Nephron progenitor cell (in vitro differentiated cells): ENCODE measurements at regions not wholly inside any gene's neighbourhood (a gene's known extent, or its start where the extent isn't known, plus 50 kb on each side); places are given as distances from the start of the nearest gene placed in this dataset.

ENCODE experiments used
- DNase-seq: peaks from one replicate; pipeline ENCODE4 v3.0.0; 2021
- H3K27ac Mint-ChIP-seq: 2 replicates; pipeline ENCODE4 v1.8.0; 2021; ENCODE audit warnings: mild to moderate bottlenecking, moderate library complexity, mixed read lengths
- H3K27me3 Mint-ChIP-seq: 2 replicates; pipeline ENCODE4 v1.8.0; 2021; ENCODE audit warnings: mild to moderate bottlenecking, low read depth, mixed read lengths; ENCODE audit not compliant: poor library complexity
- H3K36me3 Mint-ChIP-seq: 2 replicates; pipeline ENCODE4 v1.8.0; 2021; ENCODE audit warnings: low read depth, mixed read lengths
- H3K4me1 Mint-ChIP-seq: 2 replicates; pipeline ENCODE4 v1.8.0; 2021; ENCODE audit warnings: mixed read lengths
- H3K4me3 Mint-ChIP-seq: 2 replicates; pipeline ENCODE4 v1.8.0; 2021; ENCODE audit warnings: mild to moderate bottlenecking, moderate library complexity, mixed read lengths
- H3K9me3 Mint-ChIP-seq: 2 replicates; pipeline ENCODE4 v1.8.0; 2021; ENCODE audit warnings: mild to moderate bottlenecking, moderate library complexity, mixed read lengths
- TF ChIP-seq, protein P1 (sequence below): fragments of 200-600 bp; sonication (generic); IDR thresholded peaks from 2 replicates; pipeline ENCODE4 v1.5.0; 2021; ENCODE audit warnings: antibody characterized with exemption

DNA sequence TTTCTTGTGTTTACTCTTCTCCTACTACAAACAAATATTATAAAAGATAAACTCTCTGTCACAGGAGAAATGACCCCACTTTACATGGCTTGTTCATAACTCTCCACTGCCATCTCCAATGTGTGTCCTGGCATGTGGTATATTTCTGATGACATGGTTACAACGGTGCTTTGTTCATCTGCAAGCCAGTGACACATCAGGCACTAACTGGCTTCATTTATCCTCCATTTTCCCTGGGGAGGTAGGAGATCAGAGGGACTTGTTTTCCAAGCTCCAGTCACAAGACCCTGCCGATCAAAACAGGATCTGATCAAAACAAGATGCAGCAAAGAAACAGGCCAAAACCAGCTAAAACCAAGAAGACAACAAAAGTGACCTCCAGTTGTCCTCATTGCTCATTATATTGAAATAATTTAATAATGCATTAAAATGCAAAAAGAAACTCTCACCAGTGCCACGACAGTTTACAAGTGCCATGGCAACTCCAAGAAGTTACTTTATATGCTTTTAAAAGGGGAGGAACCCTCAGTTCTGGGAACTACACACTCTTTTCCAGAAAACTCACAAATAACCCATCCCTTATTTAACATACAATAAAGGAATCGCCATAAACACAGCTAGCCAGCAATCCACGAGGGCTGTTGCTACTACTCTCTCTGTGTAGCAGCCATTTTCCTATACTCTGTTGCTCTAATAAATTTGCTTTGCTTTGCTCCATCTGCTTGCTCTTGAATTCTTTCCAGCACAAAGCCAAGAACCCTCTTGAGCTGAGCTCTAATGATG lies 224.2 kb downstream of the XPNPEP1 start:
- no peaks in the 10 kb centered on the region for H3K9me3 Mint-ChIP-seq
- no peak overlapping the region for H3K27ac Mint-ChIP-seq
- H3K27me3 Mint-ChIP-seq: peaks cover 17% of the 10 kb centered on the region
- H3K4me1 Mint-ChIP-seq: no peaks in the 10 kb centered on the region
- no peaks in the 10 kb centered on the region for H3K36me3 Mint-ChIP-seq
- TF ChIP-seq, protein P1, sequence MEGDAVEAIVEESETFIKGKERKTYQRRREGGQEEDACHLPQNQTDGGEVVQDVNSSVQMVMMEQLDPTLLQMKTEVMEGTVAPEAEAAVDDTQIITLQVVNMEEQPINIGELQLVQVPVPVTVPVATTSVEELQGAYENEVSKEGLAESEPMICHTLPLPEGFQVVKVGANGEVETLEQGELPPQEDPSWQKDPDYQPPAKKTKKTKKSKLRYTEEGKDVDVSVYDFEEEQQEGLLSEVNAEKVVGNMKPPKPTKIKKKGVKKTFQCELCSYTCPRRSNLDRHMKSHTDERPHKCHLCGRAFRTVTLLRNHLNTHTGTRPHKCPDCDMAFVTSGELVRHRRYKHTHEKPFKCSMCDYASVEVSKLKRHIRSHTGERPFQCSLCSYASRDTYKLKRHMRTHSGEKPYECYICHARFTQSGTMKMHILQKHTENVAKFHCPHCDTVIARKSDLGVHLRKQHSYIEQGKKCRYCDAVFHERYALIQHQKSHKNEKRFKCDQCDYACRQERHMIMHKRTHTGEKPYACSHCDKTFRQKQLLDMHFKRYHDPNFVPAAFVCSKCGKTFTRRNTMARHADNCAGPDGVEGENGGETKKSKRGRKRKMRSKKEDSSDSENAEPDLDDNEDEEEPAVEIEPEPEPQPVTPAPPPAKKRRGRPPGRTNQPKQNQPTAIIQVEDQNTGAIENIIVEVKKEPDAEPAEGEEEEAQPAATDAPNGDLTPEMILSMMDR: no peak
- DNase-seq: no peak
- H3K4me3 Mint-ChIP-seq: no peak overlapping the region

DNA sequence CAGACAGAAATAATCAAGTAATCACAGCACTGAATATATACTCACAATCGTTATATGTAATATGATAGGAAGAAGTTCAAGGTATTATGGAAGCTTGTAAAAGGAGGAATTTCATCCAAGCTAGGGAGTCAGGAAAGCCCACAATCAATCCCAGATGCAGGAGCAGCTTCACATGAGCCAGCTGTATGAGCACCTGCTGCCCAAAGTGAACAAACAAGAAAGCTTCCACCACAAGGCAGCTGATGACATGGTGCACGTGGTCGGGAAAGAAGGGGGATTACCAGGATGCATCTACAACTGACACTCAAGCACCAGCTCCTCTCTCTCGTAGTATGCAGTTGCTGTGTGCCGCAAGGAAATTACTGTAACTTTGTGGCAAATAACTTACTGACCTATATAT lies 225.2 kb downstream of the XPNPEP1 start:
- TF ChIP-seq, protein P1: no peak
- peaks cover 17% of the 10 kb centered on the region for H3K27me3 Mint-ChIP-seq
- no peaks in the 10 kb centered on the region for H3K4me1 Mint-ChIP-seq
- no peak overlapping the region for H3K4me3 Mint-ChIP-seq
- no peaks in the 10 kb centered on the region for H3K9me3 Mint-ChIP-seq
- DNase-seq: no peak
- no peaks in the 10 kb centered on the region for H3K36me3 Mint-ChIP-seq
- no peak overlapping the region for H3K27ac Mint-ChIP-seq

DNA sequence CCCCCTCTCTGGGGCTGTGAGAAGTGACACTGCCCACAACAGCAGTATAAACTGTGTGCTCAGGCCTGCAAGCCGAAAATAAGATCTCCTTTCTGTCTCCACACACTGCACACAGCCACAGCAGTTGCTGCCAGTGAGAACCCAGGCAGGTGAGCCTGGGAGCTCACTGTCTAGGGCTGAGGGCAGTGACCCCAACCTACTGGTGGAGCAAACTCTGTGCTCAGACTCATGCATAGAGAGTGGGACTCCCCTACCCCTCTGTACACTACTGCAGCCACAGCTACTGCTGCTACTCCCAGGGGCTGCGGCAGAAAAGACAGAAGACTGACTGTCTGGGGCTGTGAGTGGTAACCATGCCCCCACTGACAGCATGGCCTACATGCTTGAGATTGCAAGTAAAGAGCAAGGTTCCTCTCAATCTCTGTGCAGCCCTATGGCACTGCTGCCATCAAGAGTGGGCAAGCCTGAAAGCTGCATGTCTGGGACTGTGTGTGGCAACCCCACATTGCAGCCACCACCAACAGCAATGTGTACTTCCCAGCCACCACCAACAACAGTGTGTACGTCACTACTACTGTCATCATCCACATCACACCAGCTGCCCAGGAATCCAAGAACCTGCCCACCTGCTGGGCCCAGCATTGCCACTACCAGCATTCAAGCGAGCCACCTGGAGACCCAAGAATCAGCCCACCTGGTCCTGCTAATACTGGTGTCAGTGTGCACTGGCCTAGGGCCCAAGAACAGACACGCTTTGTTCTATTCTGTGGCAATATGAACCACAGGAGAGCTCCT lies 226.1 kb downstream of the XPNPEP1 start:
- no peaks in the 10 kb centered on the region for H3K36me3 Mint-ChIP-seq

DNA sequence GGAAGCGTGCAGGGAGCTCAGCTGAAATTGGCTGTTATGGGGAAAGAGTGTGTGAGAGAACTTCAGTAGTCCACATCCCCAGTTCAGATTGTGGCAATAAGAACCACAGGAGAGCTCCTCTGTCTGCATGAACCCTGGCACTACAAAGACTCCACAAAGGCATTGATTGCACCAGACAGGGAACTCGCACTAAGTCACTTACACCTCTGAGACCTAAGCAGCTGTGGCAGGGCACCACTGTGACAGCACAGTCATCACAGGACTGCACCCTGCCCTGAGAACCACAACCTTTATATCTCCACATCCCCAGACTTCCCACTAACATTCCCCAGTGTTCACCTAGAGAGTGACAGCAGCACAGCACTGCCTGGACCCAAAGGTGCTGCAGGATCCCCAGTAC lies 226.8 kb downstream of the XPNPEP1 start:
- no peaks in the 10 kb centered on the region for H3K36me3 Mint-ChIP-seq
- no peak overlapping the region for H3K4me3 Mint-ChIP-seq
- no peaks in the 10 kb centered on the region for H3K4me1 Mint-ChIP-seq
- TF ChIP-seq, protein P1: no peak
- H3K9me3 Mint-ChIP-seq: no peaks in the 10 kb centered on the region
- no peak for DNase-seq
- peaks cover 16% of the 10 kb centered on the region for H3K27me3 Mint-ChIP-seq
- no peak overlapping the region for H3K27ac Mint-ChIP-seq

More for the DNA sequence above, 226.1 kb downstream of the XPNPEP1 start:
- Mint-ChIP-seq H3K4me3 (no peak overlapping the region), H3K27me3 (peaks cover 17% of the 10 kb centered on the region), H3K9me3 (no peaks in the 10 kb centered on the region), H3K4me1 (no peaks in the 10 kb centered on the region), H3K27ac (no peak overlapping the region)
- TF ChIP-seq, protein P1: no peak
- no peak for DNase-seq

DNA sequence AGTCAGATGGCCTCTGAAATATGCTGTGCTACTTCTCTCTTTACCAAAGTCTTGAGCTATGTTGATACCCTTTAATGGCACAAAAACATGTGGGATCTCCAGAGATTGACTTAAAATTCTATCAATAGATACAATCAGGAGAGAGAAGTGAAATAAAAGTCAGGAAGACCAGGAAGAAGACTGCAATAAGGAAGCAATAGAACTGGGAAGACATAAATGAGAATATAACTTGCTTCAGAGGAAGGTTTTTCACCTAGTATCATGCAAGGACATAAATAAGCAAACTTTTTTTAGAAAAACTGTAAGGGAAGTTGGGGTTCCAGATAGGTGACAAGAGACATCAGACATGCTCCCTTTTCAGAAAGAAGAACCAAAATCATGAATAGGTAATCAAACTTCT lies 227.3 kb downstream of the XPNPEP1 start:
- Mint-ChIP-seq H3K4me3 (no peak overlapping the region), H3K36me3 (no peaks in the 10 kb centered on the region), H3K4me1 (no peaks in the 10 kb centered on the region), H3K27me3 (peaks cover 14% of the 10 kb centered on the region), H3K27ac (no peak overlapping the region), H3K9me3 (no peaks in the 10 kb centered on the region)
- no peak for DNase-seq
- TF ChIP-seq, protein P1: no peak
